Lower leg skin (tissue), 3 donors: ENCODE measurements at regions not wholly inside any gene's neighbourhood (a gene's known extent, or its start where the extent isn't known, plus 50 kb on each side); places are given as distances from the start of the nearest gene placed in this dataset.

Experiments used
- POLR2A ChIP-seq, 2 donors: fragments of 450-650 bp; IDR thresholded peaks; one replicate each; pipeline ENCODE4 v1.6.1; 2016 to 2017; ENCODE audit warnings: antibody characterized with exemption in 2 of 2, mild to moderate bottlenecking in 1 of 2, moderate library complexity in 1 of 2
- TF ChIP-seq, protein P1 (sequence below), 3 donors: fragments of 450-650 bp; IDR thresholded peaks; one replicate each; pipeline ENCODE4 v1.5.1; 2016; ENCODE audit warnings: antibody characterized with exemption in 3 of 3, mild to moderate bottlenecking in 3 of 3, moderate library complexity in 2 of 3

DNA sequence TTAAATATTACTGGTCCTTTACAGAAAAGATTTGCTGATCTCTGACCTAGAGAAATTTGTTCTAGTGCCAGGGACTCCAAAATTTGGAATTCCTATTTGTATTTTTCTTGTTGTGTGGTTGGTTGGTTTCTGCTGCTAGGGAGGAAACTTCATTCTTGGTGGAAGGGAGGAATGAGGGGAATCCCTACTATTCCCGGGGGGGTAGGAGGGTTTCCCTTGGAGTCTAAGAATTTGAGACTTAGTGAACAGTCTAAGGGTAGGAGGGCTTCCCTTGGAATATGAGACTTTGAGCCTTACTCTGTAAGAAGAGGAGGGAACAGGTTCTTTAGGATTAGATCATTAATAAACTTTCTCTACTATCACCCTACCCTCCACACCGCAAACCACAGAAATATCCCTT, 67.1 kb upstream of the ADGRF1 start:
- TF ChIP-seq, protein P1, sequence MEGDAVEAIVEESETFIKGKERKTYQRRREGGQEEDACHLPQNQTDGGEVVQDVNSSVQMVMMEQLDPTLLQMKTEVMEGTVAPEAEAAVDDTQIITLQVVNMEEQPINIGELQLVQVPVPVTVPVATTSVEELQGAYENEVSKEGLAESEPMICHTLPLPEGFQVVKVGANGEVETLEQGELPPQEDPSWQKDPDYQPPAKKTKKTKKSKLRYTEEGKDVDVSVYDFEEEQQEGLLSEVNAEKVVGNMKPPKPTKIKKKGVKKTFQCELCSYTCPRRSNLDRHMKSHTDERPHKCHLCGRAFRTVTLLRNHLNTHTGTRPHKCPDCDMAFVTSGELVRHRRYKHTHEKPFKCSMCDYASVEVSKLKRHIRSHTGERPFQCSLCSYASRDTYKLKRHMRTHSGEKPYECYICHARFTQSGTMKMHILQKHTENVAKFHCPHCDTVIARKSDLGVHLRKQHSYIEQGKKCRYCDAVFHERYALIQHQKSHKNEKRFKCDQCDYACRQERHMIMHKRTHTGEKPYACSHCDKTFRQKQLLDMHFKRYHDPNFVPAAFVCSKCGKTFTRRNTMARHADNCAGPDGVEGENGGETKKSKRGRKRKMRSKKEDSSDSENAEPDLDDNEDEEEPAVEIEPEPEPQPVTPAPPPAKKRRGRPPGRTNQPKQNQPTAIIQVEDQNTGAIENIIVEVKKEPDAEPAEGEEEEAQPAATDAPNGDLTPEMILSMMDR (IDR thresholded peaks at IDR 0.05) = no peak
- TF ChIP-seq POLR2A (IDR thresholded peaks at IDR 0.05) = no peak
